ENCODE measurements at regions not wholly inside any gene's neighbourhood (a gene's known extent, or its start where the extent isn't known, plus 50 kb on each side); places are given as distances from the start of the nearest gene placed in this dataset.

DNA sequence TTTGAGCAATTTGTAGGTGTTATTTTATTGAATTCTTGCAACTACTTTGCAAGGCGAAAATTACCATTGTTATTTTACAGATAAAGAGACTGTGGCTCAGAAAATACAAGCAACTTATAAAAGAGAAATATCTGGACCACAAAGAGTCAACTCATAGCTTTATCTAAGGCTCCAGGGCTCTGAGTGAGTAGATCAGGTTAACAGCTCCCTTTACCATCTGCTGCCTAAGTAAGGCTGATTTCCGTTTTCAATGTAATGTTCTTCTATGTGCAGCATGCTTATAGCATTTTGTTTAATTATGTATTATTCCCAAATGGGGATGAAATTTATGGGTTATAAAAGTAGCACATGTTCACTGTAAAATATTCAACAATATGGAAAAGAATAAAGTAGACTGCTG, 299.1 kb upstream of the TNP1 start:
- H3K27ac ChIP-seq (ENCODE audit: control insufficient read depth, insufficient read depth), result no peak overlapping the region
- peaks cover 6% of the 10 kb centered on the region for H3K4me1 ChIP-seq (ENCODE audit: control insufficient read depth, insufficient read depth, low read length)
- ChIA-PET POLR2A (no interaction called here), CTCF (no interaction called here), RAD21 (ENCODE audit: unreplicated experiment) (no interaction called here), SMC1A (ENCODE audit: uncharacterized antibody, unreplicated experiment) (no interaction called here)
- no peak overlapping the region for H3K4me2 ChIP-seq (ENCODE audit: control insufficient read depth, insufficient read depth)
- ATAC-seq, result no peak
- DNase-seq (ENCODE audit: low read depth, low spot score), result no peak
- H3K27me3 ChIP-seq (replicated peaks in 1 of 2; ENCODE audit: control insufficient read depth in 2 of 2, insufficient read depth in 2 of 2, low read length in 1 of 2), result no peaks in the 10 kb centered on the region
- WGBS (ENCODE audit: insufficient coverage, insufficient replicate concordance, low lambda C conversion rate, missing lambda C conversion rate), result 49% methylated on average over 2 of the region's 2 CpGs
- H3K9me3 ChIP-seq (replicated peaks; ENCODE audit: control insufficient read depth, insufficient read depth, low read length), result no peaks in the 10 kb centered on the region; the same call in 2 of the 3 replicates
- H3K9ac ChIP-seq (ENCODE audit: control insufficient read depth, insufficient read depth, low read length), result no peak overlapping the region
- intact Hi-C loops (cut with micrococcal nuclease; ENCODE audit: unreplicated experiment), result no loop called here
- TF ChIP-seq, protein P1, sequence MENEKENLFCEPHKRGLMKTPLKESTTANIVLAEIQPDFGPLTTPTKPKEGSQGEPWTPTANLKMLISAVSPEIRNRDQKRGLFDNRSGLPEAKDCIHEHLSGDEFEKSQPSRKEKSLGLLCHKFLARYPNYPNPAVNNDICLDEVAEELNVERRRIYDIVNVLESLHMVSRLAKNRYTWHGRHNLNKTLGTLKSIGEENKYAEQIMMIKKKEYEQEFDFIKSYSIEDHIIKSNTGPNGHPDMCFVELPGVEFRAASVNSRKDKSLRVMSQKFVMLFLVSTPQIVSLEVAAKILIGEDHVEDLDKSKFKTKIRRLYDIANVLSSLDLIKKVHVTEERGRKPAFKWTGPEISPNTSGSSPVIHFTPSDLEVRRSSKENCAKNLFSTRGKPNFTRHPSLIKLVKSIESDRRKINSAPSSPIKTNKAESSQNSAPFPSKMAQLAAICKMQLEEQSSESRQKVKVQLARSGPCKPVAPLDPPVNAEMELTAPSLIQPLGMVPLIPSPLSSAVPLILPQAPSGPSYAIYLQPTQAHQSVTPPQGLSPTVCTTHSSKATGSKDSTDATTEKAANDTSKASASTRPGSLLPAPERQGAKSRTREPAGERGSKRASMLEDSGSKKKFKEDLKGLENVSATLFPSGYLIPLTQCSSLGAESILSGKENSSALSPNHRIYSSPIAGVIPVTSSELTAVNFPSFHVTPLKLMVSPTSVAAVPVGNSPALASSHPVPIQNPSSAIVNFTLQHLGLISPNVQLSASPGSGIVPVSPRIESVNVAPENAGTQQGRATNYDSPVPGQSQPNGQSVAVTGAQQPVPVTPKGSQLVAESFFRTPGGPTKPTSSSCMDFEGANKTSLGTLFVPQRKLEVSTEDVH (IDR thresholded peaks at IDR 0.05; ENCODE audit: low read depth, partially characterized antibody), result no peak
- TF ChIP-seq BCL11A (IDR thresholded peaks at IDR 0.05; ENCODE audit: low read depth, low read length) (no peak), IRF3 (IDR thresholded peaks at IDR 0.05) (no peak), IKZF2 (IDR thresholded peaks at IDR 0.05) (no peak)
- TF ChIP-seq, protein P2, sequence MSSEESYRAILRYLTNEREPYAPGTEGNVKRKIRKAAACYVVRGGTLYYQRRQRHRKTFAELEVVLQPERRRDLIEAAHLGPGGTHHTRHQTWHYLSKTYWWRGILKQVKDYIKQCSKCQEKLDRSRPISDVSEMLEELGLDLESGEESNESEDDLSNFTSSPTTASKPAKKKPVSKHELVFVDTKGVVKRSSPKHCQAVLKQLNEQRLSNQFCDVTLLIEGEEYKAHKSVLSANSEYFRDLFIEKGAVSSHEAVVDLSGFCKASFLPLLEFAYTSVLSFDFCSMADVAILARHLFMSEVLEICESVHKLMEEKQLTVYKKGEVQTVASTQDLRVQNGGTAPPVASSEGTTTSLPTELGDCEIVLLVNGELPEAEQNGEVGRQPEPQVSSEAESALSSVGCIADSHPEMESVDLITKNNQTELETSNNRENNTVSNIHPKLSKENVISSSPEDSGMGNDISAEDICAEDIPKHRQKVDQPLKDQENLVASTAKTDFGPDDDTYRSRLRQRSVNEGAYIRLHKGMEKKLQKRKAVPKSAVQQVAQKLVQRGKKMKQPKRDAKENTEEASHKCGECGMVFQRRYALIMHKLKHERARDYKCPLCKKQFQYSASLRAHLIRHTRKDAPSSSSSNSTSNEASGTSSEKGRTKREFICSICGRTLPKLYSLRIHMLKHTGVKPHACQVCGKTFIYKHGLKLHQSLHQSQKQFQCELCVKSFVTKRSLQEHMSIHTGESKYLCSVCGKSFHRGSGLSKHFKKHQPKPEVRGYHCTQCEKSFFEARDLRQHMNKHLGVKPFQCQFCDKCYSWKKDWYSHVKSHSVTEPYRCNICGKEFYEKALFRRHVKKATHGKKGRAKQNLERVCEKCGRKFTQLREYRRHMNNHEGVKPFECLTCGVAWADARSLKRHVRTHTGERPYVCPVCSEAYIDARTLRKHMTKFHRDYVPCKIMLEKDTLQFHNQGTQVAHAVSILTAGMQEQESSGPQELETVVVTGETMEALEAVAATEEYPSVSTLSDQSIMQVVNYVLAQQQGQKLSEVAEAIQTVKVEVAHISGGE (CRISPR knock-in tag; IDR thresholded peaks at IDR 0.05), result no peak
- in situ Hi-C loops (cut with MboI), result no loop called here
- H2AFZ ChIP-seq (ENCODE audit: control insufficient read depth, low read depth, low read length), result no peak overlapping the region
- BruUV-seq (replicated peaks), result no TSS peak
- no peak for FAIRE-seq
- no peaks in the 10 kb centered on the region for H3K79me2 ChIP-seq (ENCODE audit: control insufficient read depth, insufficient read depth, low read length)
- no peaks in the 10 kb centered on the region for H4K20me1 ChIP-seq (ENCODE audit: control insufficient read depth, insufficient read depth)
- no peak overlapping the region for H3K4me3 ChIP-seq
- no peaks in the 10 kb centered on the region for H3K36me3 ChIP-seq (ENCODE audit: control insufficient read depth in 2 of 2, insufficient read depth in 2 of 2, low read length in 1 of 2)

All from GM12878 (cell line).